HT-29 (cell line): ENCODE measurements at regions not wholly inside any gene's neighbourhood (a gene's known extent, or its start where the extent isn't known, plus 50 kb on each side); places are given as distances from the start of the nearest gene placed in this dataset.

Experiments used
- DNase-seq: peaks from one replicate; pipeline ENCODE4 v3.0.0-alpha.2; 2015; ENCODE audit warnings: low spot score

DNA sequence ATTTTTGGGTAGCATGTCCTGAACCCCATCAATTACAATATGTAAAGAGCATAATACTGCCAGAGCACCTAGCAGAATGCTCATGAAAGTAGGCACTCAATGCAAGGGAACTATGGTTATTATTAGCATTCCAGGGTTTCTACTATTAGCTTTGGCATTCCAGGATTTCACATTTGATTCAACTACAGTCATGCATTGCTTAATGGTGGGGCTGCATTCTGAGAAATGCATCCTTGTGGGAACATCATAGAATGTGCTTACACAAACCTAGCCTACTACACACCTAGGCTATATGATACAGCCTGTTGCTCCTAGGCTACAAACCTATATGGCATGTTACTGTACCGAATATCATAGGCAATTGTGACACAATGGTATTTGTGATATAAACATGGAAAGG, 247.8 kb downstream of the CD83 start:
- DNase-seq: no peak

DNA sequence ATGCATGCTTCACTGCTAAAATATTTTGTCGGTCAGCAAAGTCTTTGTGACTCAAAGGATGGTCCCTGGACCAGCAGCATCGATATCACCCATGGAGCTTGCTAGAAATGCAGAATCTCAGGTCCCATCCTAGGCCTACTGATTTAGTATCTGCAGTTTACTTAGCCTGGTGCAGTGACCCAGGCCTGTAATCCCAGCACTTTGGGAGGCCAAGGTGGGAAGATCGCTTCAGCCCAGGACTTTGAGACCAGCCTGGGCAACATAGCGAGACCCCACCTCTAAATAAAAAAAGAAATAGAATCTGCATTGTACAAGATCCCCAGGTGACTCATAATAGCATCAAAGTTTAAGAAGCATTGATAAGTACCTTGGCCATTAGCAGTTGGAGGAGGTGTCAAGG, 248.7 kb downstream of the CD83 start:
- DNase-seq: no peak

DNA sequence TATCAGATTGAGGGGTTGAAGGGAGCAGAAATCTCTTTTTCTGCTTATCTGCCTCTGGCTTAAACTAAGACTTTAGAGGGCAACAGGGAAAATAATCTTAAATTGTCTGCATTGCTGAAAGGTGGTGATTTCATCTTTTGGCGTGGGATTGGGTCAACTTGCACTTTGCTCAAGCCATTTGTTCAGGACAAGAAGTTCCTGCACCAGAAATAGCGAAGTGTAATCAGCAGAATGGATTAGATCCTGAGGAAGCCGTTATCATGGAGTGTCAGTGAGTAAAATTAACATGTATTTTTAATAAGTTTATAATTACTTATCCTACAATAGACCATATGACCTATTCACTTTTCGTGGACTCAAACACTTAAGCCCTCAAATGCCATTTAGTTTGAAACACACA, 249.3 kb downstream of the CD83 start:
- no peak for DNase-seq

DNA sequence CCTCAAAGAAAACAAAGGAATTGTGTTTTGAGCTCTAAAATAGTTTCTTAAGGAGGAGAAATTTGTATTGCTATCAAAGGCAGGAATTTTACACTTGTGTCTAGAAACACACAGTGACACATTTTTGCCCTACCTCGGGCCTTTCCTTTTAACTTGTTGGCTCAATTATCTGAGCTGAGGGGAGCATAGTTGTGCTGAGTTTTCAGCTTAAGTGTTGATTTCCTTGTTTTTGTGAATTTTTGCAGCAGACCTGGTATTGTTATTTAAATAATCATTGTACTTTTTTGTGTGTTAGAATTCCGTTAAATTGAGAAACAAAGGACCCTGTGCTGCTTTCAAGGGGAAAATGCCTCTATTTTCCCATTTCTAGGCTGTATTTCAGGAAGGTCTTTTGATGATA, 249.7 kb downstream of the CD83 start:
- DNase-seq: no peak

DNA sequence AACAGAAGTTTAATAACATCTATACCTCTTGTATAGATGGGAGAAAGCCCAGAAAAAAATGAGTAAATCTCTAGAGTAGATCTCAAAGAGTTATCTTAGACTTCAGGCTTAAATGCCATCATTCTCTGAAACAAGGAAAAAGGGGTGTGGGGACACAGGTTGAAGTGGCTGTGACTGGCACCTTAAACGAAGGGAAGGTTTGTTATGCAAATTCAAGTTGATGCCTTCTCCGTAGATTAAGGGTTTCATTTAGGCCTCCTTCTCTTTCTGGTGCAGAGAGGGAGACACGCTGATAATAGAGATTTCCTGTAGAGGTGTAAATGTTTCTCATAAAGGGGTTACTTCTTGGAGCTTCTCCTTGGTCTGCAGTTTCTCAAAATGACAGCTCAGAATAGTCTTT, 252.1 kb downstream of the CD83 start:
- DNase-seq: no peak

DNA sequence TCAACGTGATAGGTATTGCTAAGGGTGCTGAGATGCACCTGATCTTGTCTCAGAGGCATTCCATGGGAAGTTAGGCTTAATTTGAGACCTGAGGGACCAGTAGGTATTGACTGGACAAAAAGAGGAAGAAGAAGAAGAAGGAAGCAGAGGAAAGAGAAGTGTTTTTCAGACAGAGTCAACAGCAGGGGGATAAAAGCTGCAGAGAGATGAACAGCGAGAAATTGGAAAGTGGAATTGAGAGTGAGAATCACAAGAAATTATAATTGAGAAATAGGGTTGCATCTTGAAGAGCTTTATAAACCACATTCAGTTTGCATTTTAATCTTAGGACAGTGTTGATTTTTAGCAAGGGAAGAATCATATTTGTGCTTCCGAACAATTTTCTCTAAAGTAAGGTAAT, 254.0 kb downstream of the CD83 start:
- no peak for DNase-seq

DNA sequence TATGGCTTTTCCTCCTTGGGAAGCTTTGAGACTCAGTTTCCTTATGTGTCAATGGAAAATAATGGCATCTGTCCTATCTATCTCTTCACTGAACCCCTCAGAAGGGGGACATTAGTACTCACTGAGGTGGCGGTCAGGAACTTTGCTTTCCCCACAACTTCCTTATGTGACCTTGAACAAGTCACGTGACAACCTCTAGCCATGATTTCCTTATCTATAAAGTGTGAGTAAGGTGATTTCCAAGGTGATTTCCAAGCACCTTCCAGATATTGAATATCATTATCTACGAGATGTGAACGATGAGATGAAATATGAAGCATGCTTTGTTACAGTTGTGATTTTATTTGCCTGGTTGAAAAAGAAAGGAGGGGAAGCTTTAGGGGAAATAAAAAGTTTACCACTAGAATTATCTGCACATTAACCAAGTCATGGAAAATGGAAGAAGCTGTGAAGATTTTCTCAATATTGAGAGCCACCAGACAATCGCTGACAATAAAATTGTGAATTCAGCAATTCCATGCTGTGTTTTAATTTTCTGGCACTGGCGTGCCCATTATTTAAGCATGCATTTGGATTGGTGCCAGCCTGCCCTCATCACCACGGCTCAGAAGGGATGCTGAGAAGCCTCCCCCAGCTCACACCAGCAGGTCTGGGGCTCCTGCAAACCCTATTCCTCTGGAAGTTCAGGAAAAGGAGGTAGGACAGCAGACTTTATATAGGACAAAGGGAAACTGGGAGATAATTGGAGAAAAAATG, 255.3 kb downstream of the CD83 start:
- no peak for DNase-seq

DNA sequence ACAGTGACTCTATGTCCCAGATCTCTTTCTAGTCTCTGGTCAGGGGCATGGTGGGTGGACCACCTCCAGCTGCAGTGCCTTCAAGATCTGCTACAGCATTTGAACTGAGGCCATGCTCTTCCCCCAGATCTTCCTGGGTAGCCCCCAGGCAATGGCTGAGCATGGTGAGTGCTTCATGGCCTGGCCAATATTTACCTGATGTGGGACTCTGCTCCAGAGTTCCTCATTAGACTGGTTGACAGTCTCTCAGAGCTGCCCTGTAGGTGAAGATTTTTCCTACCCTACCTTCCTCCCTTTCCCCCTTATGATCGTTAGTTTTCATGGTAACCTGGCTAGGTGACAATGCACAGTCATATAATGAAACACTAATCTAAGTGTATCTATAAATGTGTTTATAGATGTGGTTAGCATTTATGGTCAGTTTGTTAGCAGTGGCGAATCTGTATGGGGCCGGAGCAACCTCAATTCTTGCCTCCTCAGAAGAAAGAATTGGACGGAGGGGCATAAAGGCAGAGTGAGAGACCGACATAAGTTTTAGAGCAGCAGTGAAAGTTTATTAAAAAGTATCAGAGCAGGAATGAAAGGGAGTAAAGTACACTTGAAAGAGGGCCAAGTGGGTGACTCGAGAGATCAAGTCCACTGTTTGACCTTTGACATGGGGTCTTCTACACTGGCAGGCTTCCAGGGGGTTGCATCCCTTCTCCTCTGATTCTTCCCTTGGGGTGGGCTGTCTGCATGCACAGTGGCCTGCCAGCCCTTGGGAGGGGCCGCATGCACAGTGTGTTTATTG, 256.3 kb downstream of the CD83 start:
- DNase-seq: no peak

DNA sequence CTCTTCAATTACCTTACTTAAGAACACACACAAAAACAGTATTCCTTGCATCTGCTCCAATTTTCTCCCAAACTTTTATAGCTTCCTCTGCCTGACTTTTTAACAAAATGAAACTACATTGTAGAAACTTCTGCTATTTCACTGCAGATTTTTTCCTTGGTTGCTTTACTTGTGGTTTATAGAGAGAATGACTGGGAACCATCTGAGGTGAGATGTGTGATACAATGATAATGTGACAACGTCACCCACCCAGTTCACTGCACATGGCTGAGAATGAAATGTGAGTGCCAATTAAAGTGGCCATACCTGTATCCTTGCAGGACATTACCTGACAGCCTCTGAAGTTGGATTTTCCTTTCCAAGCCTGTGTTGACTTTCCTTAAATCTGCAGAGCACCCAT, 258.4 kb downstream of the CD83 start:
- no peak for DNase-seq

DNA sequence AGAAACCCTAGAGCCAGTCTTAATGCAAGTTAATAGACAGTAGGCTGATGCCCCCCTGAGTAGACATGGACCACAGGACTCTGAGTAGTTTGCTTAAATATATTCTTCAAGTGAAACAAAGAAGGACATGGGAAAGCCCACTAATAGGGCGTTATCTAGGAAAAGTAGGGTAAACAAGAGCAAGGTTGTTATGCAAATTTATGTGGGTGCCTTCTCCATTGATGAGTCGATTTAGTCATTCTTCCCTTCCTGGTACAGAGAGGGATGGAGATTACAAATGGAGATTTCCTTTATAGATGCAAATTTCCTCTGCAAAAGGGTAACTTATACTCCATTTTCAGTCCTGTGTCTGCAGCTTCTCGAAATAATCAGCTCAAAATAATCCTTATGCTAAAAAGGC, 262.0 kb downstream of the CD83 start:
- DNase-seq: no peak

DNA sequence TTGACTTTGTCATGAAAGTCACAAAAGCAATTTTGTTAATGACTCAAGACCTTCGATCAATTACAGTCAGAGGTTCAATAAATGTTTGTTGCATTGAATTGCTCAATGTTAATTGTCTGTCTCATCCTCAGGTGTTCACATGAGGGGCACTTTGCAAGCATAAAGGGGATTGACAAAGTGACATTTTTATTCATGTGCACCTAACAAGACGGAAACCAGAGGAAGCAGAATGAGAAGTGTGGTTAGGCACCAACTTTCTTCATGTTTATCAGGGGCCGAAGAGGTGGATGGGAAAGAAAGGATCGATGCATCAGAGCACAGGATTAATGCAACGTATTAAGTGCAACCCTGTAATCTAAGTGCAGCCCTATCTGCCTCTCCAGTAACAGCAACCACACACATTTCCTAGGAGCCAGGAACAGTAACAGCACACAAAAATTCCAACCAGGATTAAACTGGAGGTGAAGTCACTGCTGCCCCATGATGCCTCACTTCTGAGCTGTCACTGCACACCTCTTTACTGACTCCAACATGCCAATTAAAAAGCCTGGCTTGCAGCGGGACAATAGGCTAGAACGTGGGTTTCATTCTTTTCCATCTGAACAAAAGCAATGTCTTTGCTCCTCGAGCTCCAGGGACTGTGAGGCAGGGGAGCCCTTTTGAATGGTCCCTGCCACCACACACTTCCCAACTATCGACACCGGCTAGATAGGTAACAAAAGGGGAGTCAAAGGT, 262.7 kb downstream of the CD83 start:
- DNase-seq: no peak

DNA sequence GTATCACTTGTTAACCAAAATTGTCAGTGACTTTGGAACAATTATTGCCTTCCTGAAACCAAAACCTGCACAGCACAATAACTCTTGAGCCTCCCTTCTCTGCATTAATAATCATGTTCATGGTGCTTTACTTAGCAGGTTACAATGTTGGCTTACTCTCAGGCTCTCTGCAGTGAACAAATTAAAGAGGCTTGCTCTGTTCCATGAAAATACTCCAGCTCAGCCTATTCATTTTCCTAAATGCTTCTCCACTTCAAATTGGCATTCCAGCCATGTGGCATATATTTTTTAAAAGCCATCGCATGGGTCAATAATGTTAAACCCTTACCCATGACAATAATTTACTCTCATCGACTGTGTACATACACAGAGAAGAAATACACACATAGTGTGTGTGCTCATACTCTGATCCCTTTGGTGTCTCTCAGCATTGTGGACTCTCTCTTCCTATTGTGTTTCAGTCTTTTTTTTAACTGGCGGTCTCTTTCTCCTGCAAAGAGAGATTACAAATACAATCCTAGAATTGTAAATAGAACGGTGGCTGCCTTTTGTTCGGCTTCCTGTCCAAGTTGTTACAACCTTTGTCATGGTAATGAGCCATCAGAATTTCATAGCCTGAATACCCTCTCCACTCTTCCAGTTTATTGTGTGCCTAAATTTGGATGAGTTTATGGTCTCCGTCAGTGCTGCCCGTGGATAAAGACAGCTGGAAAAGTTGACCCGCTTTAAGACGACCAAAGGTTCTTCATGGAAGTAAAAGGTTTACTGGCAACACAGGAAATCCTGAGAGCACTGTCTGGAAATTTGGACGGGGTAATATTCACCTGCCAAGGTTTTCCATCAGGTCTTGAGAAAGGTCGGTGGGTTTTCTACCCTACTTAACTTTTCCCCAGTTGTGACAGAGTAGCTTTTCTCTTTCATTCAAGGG, 263.6 kb downstream of the CD83 start:
- no peak for DNase-seq

DNA sequence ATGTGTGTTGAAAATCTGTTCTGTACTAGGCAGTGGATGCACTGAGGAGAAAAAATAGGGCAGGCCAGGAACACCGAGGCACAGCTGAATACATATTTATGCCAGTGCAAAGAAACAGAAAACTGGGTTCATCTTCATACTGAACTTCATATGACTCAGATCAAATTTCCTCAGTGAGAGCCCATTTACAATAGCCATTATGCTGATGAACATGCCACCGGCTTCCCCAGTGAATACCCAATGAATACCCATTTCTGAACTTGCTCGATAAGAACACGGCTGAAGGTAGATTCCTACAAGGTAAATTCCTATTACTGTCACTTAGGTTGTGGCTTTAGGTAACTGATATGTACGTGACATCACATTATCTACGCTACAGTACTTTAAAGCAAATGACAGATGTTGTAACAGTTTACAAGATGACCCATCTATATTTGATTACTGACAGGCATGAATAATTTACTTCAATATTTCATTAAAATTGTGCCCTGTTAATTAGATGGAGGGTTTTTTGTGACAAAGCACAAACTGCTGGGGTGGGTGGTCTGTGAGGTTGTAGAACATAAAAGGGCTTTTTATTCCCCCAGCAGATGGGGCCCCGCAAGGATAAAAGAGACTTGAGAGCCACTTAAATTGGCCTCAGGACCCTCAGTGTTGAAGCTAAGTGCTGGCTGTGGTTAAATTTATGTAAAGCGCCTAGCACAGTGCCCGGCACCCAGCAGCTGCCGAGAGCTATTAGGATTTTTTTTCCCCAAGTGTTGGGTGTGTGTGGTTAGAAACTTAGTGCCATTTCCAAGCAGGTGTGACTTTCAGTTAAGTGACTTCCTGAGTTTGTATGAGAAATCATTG, 264.5 kb downstream of the CD83 start:
- DNase-seq: no peak

DNA sequence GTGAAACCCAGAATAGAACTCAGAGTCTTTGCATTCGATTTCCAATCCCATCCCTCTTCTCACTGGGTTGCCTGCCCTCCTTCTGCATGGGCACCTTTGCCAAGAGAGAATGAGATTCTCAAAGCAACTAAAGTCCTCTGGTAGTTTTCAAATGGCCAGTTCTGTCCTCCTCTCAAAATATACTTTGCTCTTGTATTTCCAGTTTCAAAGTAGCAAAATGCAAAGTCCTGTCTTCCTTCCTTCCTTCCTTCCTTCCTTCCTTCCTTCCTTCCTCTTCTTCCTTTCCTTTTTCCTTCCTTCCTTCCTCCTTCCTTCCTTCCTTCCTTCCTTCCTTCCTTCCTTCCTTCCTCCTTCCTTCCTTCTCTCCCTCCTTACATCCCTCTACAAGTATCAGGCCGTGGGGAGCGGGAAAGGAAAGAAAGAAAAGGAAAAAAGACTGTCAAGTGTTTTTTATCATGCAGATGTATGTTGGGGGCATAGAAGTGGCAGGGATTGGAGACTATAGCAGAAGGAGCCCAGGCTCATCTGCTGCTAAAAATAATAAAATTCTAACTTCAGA, 265.2 kb downstream of the CD83 start:
- DNase-seq: no peak

DNA sequence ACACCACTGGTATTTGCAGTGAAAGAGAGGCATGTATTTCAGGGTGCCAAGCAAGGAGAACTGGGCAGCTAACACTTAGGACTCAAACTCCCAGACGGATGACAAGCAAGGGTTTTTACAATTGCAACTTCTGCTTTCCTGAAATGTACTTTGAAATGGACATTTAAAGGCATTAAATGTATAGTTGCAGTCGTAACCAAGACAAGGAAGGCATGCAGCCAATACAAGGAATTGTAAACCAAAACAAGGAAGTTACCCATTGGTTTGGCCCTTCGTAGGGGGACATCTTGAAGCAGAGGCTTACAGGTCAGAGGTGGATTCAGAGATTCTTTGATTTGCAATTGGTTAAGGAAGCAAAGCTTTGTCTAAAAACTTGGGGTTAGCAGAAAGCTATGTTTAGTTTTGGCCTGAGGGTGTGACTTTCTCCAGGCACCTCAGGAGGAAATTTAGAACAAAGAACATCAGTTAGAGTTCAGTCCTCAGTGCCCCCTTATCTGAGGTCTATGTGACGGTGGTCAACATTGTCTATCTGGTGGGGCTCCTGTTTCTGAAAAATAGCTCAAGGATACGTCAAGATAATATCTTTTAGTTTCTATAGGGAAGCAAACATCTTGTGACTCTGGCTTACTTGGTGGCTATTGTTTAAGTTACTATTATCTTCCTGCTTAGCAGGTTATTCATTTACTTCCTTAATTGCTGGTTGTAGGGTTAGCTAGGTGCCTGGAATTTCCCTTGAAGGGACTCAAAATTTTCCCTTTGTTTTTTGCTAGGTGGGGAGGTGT, 266.0 kb downstream of the CD83 start:
- no peak for DNase-seq

DNA sequence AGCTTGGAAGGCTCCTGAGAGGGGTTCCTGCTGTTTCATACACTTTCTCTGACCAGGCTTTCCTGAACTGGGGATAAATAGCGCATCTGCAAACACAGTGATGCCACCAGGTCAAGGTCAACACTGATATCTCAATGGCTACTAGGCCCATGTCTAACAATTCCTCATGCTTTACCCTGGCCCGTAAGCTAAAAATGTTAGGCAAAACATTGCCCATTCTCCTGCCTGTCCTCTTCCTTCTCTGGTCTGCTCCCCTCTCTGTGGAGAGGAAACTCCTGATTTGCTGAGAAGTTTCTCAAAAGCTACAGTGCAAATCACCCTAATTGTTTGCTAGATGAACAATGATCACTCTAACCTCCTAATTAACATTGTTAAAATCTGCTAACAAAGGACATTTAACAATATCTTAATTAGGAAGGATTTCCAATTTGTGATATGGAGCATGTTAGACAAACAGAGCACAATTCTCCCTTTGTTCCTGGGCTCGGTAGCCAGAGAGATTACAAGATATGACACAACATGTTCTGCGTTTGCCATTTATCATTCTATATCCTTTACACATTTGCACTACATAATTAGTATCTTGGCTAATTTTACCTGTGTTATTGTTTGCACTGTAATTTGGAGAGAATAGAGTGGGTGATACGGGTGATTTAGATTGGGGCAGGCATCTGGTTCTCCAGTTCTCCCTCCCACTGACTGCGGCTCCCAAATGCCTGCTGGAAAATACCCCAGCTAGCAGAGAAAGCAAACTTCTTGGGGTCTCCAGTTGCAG, 266.8 kb downstream of the CD83 start:
- no peak for DNase-seq

DNA sequence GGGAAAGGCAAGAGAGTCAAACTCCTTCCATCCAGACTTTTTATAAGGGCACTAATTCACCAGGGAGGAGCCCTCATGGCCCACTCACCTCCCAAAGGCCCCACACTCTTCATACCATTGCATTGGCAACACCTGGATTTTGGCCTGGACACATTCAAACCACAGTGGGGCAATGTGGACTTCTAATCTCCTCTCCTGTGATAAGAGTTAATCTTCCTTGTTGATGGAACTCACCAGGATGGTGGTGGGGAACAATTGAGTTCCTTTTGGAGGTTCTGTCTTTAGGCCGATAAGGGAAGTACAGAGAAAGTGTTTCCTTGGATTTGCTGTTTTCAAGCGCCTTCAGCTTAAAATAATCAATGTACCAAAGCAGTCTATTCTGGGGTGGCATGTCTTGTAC, 268.7 kb downstream of the CD83 start:
- no peak for DNase-seq

DNA sequence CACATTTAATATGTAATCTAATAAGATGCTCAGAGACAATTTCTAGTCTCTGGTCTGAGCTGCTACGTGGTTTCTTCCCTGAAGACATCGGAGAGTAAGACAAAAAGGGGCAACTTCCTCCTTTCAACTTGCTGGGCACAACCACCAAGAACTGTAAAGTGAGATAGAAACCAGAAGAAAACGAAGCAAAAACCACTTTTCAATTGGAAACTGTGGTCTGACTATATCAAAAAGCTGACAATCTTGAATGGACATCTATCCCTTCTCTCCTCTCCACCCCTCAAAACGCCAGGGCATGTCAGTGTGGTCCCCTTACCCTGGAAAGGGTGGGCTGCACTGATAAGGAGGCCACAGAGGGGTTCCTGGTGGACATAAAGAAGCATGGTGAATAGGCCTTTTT, 269.1 kb downstream of the CD83 start:
- no peak for DNase-seq

DNA sequence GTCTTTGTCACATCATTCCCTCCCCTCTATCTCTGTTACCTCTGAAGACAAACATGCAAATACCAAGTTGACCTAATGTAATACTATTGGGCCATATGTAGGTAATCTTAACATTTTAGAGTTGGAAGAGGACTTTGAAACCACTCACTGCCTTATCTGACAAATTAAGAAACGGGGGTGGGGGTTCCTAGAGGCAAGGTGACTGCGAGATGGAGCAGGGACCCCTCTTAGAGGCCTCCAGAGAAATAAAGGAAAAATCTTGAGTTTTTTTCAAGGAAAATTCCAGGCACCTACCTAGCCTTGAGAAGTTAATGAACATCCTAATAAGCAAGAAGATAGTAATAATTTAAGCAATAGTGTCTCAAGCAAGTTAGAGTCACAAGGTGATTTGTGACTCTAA, 270.8 kb downstream of the CD83 start:
- no peak for DNase-seq
